Upper lobe of right lung (tissue), 1 donor: ENCODE measurements at regions not wholly inside any gene's neighbourhood (a gene's known extent, or its start where the extent isn't known, plus 50 kb on each side); places are given as distances from the start of the nearest gene placed in this dataset.
"Not testable (repeated sequence)": the region's sequence is repeated elsewhere in the genome, so short reads cannot be mapped to it uniquely, and the experiment has no call there.

Source experiments
- ATAC-seq: fragments of 200-7000 bp; cut with Tn5 transposase; one replicate; pipeline ENCODE4 v1.9.1; 2020; ENCODE audit warnings: mild to moderate bottlenecking, moderate library complexity
- DNase-seq: peaks from one replicate; pipeline ENCODE4 v3.0.0-alpha.2; 2020
- H3K27ac ChIP-seq: fragments of 200-600 bp; one replicate; pipeline ENCODE4 v1.8.0; 2022
- H3K27me3 ChIP-seq: fragments of 200-600 bp; one replicate; pipeline ENCODE4 v1.8.0; 2022; ENCODE audit warnings: mild to moderate bottlenecking
- H3K36me3 ChIP-seq: fragments of 200-600 bp; one replicate; pipeline ENCODE4 v1.8.0; 2022
- H3K4me1 ChIP-seq: fragments of 200-600 bp; one replicate; pipeline ENCODE4 v1.8.0; 2022
- H3K4me3 ChIP-seq: fragments of 200-600 bp; one replicate; pipeline ENCODE4 v1.8.0; 2022; ENCODE audit warnings: mild to moderate bottlenecking
- H3K9me3 ChIP-seq: fragments of 200-600 bp; one replicate; pipeline ENCODE4 v1.8.0; 2022
- intact Hi-C: fragments of 100-400 bp; cut with DNase I; formaldehyde crosslinking; loops from one replicate; pipeline ENCODE4 v1.11.0; 2022
- TF ChIP-seq, protein P1 (sequence below): fragments of 200-600 bp; IDR thresholded peaks from one replicate; pipeline ENCODE4 v1.8.0; 2022; ENCODE audit warnings: antibody characterized with exemption
- donor health status: DM: no; HTN: yes; CAD: no; lungs with severe emphysema.

DNA sequence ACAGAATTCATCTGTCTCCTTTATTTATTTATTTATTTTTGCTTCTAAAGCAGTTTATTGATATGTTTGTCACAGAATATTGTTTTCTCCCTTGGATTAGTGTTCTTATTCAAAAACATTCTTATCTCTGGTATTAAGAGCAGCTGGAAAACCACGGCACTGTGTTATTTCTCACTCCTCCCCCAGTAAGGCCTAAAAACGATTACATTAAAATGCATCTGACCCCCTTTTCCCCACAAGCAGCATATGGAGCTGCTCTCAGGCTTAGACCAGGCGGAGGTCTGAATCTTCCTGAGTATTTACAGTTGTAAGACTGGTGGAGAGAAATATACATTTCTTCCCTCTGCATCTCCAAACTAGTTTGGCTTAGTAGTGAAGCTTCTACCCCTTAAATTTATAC, 86.8 kb downstream of the HLX start:
- intact Hi-C loops: no loop called here

DNA sequence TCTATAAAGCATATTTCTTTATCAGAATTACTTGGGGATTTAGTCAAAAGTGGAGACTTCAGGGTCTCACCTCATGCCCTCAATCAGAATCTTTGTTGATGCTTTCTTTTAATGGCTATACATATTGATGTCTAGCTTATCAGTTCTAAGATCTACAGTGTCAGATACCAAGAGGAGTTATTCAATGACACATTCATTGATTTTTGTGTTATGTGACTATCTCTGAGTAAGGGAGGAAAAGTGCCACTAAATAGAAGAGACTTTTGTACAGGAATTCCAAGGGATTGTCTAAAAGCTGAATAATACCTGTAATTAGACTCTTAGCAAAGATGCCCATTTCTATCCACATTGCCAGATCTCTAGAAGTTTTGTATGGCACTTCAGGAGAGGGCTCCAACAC, 87.2 kb downstream of the HLX start:
- Histone ChIP-seq H3K4me1 (no peaks in the 10 kb centered on the region), H3K9me3 (no peaks in the 10 kb centered on the region), H3K36me3 (no peaks in the 10 kb centered on the region), H3K27me3 (no peaks in the 10 kb centered on the region), H3K27ac (no peak overlapping the region), H3K4me3 (no peak overlapping the region)
- TF ChIP-seq, protein P1, sequence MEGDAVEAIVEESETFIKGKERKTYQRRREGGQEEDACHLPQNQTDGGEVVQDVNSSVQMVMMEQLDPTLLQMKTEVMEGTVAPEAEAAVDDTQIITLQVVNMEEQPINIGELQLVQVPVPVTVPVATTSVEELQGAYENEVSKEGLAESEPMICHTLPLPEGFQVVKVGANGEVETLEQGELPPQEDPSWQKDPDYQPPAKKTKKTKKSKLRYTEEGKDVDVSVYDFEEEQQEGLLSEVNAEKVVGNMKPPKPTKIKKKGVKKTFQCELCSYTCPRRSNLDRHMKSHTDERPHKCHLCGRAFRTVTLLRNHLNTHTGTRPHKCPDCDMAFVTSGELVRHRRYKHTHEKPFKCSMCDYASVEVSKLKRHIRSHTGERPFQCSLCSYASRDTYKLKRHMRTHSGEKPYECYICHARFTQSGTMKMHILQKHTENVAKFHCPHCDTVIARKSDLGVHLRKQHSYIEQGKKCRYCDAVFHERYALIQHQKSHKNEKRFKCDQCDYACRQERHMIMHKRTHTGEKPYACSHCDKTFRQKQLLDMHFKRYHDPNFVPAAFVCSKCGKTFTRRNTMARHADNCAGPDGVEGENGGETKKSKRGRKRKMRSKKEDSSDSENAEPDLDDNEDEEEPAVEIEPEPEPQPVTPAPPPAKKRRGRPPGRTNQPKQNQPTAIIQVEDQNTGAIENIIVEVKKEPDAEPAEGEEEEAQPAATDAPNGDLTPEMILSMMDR: no peak
- no peak for DNase-seq
- intact Hi-C loops: no loop called here
- no peak for ATAC-seq

More for the DNA sequence above, 86.8 kb downstream of the HLX start:
- H3K36me3 ChIP-seq: no peaks in the 10 kb centered on the region
- H3K27ac ChIP-seq: no peak overlapping the region
- TF ChIP-seq, protein P1: no peak
- H3K27me3 ChIP-seq: no peaks in the 10 kb centered on the region
- H3K4me1 ChIP-seq: no peaks in the 10 kb centered on the region
- ATAC-seq (no peak), DNase-seq (no peak)
- no peak overlapping the region for H3K4me3 ChIP-seq
- no peaks in the 10 kb centered on the region for H3K9me3 ChIP-seq

DNA sequence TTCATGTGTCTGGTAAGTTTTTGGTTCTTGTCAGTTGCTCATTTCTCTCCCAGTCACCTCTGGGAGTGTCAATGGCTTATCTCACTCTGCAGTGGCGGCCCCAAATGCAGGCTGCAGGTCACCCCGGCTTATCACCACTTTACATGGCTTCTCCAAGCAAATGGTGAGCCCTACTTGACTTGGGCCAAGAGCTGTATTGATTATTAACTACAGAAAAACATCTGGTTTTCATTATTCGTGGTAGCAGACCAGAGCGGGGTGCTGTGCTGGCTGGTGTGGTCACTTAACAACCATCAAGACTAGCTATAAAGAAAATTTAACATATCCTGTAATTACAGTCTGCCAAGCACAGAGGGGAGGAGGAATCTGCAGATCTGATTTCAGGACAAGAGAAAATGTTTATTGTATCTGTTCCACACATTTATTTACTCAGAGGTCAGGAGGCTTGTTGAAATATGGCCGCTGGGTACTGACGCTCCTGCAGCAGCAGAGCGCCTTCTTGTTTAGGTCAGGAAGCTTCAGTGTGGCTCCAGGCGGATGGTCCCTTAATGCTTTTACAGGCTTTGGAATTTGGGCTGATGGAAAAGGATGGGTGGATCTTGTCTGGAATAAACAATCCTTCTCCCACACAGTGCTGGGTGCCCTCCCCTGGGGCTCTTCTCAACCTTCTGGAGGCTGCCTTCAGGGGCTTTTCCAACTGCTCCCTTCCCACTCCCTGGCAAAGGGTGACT, 87.8 kb downstream of the HLX start:
- Histone ChIP-seq H3K27me3 (no peaks in the 10 kb centered on the region), H3K4me1 (no peaks in the 10 kb centered on the region), H3K27ac (no peak overlapping the region), H3K9me3 (no peaks in the 10 kb centered on the region), H3K36me3 (no peaks in the 10 kb centered on the region), H3K4me3 (no peak overlapping the region)
- ATAC-seq: no peak
- TF ChIP-seq, protein P1: no peak
- DNase-seq: no peak
- intact Hi-C loops: no loop called here

DNA sequence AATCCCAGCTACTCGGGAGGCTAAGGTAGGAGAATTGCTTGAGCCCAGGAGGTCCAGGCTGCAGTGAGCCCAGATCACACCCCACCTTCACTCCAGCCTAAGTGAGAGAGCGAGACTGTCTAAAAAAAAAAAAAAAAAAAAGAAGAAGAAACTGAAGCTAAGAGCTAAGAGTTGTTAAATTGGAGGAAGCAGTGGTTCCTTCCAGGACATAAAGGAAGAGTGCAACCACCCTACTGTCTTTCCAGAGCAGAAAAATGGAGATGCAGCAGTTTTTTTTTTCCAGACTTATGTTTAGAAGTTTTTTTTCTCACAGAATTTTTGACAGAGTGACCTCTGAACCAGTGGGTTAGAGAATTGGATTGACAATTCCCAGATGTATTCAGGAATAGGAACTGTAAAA, 88.7 kb downstream of the HLX start:
- intact Hi-C loops: no loop called here

GRCh38 chr1:220969281-220969680, 90.0 kb downstream of the HLX start:
- H3K9me3 ChIP-seq, H3K27ac ChIP-seq, H3K4me3 ChIP-seq, H3K36me3 ChIP-seq, DNase-seq, intact Hi-C loops, H3K27me3 ChIP-seq, H3K4me1 ChIP-seq, ATAC-seq: not testable (repeated sequence)

More for the DNA sequence above, 88.7 kb downstream of the HLX start:
- ATAC-seq (no peak), DNase-seq (no peak)
- TF ChIP-seq, protein P1: no peak
- Histone ChIP-seq H3K27ac (no peak overlapping the region), H3K4me1 (no peaks in the 10 kb centered on the region), H3K36me3 (no peaks in the 10 kb centered on the region), H3K9me3 (no peaks in the 10 kb centered on the region), H3K27me3 (no peaks in the 10 kb centered on the region), H3K4me3 (no peak overlapping the region)

- Histone ChIP-seq H3K4me1 (no peaks in the 10 kb centered on the region), H3K9me3 (no peaks in the 10 kb centered on the region), H3K27ac (no peak overlapping the region), H3K27me3 (no peaks in the 10 kb centered on the region), H3K4me3 (no peak overlapping the region), H3K36me3 (no peaks in the 10 kb centered on the region)
- intact Hi-C loops: no loop called here
- ATAC-seq (no peak), DNase-seq (no peak)
- TF ChIP-seq, protein P1: no peak
Measured at GRCh38 chr1:220970311-220970710, 91.1 kb downstream of the HLX start.
